HCT116 (cell line): ENCODE measurements at regions not wholly inside any gene's neighbourhood (a gene's known extent, or its start where the extent isn't known, plus 50 kb on each side); places are given as distances from the start of the nearest gene placed in this dataset.

Experiments
- ATAC-seq: fragments of 200-7000 bp; cut with Tn5 transposase; 2 replicates; pipeline ENCODE4 v1.9.1; 2020; ENCODE audit warnings: mild to moderate bottlenecking, moderate library complexity
- BruUV-seq: library from RNA; stranded (reverse); fragments of 400-500 nt; replicated peaks from 2 replicates; lab custom pipeline; 2021; lab: Mats Ljungman, UMichigan
- CTCF ChIA-PET: fragments of 300-600 bp; sonication (Branson Sonifier 250); formaldehyde crosslinking; loops from one replicate; lab custom pipeline; 2021; ENCODE audit warnings: antibody characterized with exemption; lab: Charles Lee
- POLR2A ChIA-PET: fragments of 300-600, 350-600 bp; sonication (Branson Sonifier 250); formaldehyde crosslinking; loops from one replicate; lab custom pipeline; 2021; ENCODE audit warnings: antibody characterized with exemption; lab: Charles Lee
- RAD21 ChIA-PET, 2 experiments: fragments of 300-600 bp; sonication (Branson Sonifier 250); formaldehyde crosslinking; loops; one replicate each; lab custom pipeline; 2023; ENCODE audit warnings: low total read pairs in 2 of 2; ENCODE audit not compliant: uncharacterized antibody in 2 of 2, unreplicated experiment in 2 of 2, low non-redundant PET in 1 of 2; lab: Charles Lee
- DNase-seq: peaks from one replicate; pipeline ENCODE4 v3.0.0-alpha.2; 2010; ENCODE audit warnings: low read depth, low spot score
- H2AFZ ChIP-seq: fragments of 200-600 bp; shearing (Covaris generic), sonication (generic); 2 replicates; pipeline ENCODE4 v1.6.1; 2017; ENCODE audit warnings: low read depth, mixed run types, mixed read lengths, antibody characterized with exemption, low read length; ENCODE audit not compliant: poor library complexity, severe bottlenecking
- H3K27ac ChIP-seq: 2 replicates; pipeline ENCODE4 v1.5.1; 2012; ENCODE audit warnings: low read depth, low read length
- H3K27me3 ChIP-seq: fragments of 200-600 bp; sonication (generic); 2 replicates; pipeline ENCODE4 v1.6.1; 2016; ENCODE audit warnings: mixed run types, low read length, mixed read lengths; ENCODE audit not compliant: insufficient read depth
- H3K36me3 ChIP-seq, 2 experiments: fragments of 200-500 bp in 1 of 2; fragments of 200-600 bp in 1 of 2; sonication (Bioruptor generic) in 1 of 2; sonication (generic) in 1 of 2; 2 replicates each; pipeline versions ENCODE4 v1.5.1 to v1.6.1; 2014 to 2016; ENCODE audit warnings: low read length in 2 of 2, inconsistent platforms in 1 of 2, mixed read lengths in 1 of 2, mixed run types in 1 of 2; ENCODE audit not compliant: insufficient read depth in 2 of 2, control insufficient read depth in 1 of 2
- H3K4me1 ChIP-seq, 2 experiments: fragments of 200-600 bp in 1 of 2; sonication (generic) in 1 of 2; 2 replicates each; pipeline versions ENCODE4 v1.5.1 to v1.6.1; 2012 to 2017; ENCODE audit warnings: low read length in 2 of 2, inconsistent platforms in 1 of 2, mild to moderate bottlenecking in 1 of 2, mixed read lengths in 1 of 2, mixed run types in 1 of 2, moderate library complexity in 1 of 2; ENCODE audit not compliant: insufficient read depth in 2 of 2, control insufficient read depth in 1 of 2
- H3K4me2 ChIP-seq: fragments of 200-600 bp; sonication (generic); 2 replicates; pipeline ENCODE4 v1.6.1; 2017; ENCODE audit warnings: mixed run types, low read length, mixed read lengths
- H3K4me3 ChIP-seq, 2 experiments: fragments of 200-600 bp in 1 of 2; sonication (generic) in 1 of 2; replicated peaks in 1 of 2; 2 replicates each; pipeline ENCODE4 v1.5.1; 2011 to 2016; ENCODE audit warnings: low read length in 2 of 2, control low read depth in 1 of 2, low read depth in 1 of 2, mild to moderate bottlenecking in 1 of 2, mixed read lengths in 1 of 2, mixed run types in 1 of 2
- H3K79me2 ChIP-seq: fragments of 200-600 bp; sonication (generic); 2 replicates; pipeline ENCODE4 v1.6.1; 2017; ENCODE audit warnings: mild to moderate bottlenecking, mixed run types, low read length, moderate library complexity, mixed read lengths; ENCODE audit not compliant: insufficient read depth
- H3K9ac ChIP-seq: fragments of 200-600 bp; sonication (generic); 2 replicates; pipeline ENCODE4 v1.6.1; 2016; ENCODE audit warnings: low read length, mixed read lengths
- H3K9me2 ChIP-seq: fragments of 200-600 bp; sonication (generic), shearing (Covaris generic); 2 replicates; pipeline ENCODE4 v1.6.1; 2017; ENCODE audit warnings: mixed run types, mild to moderate bottlenecking, moderate library complexity; ENCODE audit not compliant: insufficient read depth
- H3K9me3 ChIP-seq, 2 experiments: fragments of 200-500 bp in 1 of 2; fragments of 200-600 bp in 1 of 2; sonication (Bioruptor generic) in 1 of 2; sonication (generic) in 1 of 2; 2 replicates each; pipeline ENCODE4 v1.6.1; 2014 to 2017; ENCODE audit warnings: low read length in 2 of 2, mixed read lengths in 2 of 2, inconsistent platforms in 1 of 2, low read depth in 1 of 2, mild to moderate bottlenecking in 1 of 2, mixed run types in 1 of 2, moderate library complexity in 1 of 2; ENCODE audit not compliant: control insufficient read depth in 1 of 2, insufficient read depth in 1 of 2
- H4K20me1 ChIP-seq: fragments of 200-600 bp; sonication (generic), shearing (Covaris generic); 2 replicates; pipeline ENCODE4 v1.6.1; 2017; ENCODE audit warnings: mixed run types, mild to moderate bottlenecking, moderate library complexity; ENCODE audit not compliant: insufficient read depth
- CBX3 ChIP-seq: IDR thresholded peaks from 2 replicates; pipeline ENCODE4 v1.6.1; 2012; ENCODE audit warnings: low read depth
- CEBPB ChIP-seq: IDR thresholded peaks from 2 replicates; pipeline ENCODE4 v1.6.1; 2012; ENCODE audit warnings: low read depth
- EGR1 ChIP-seq: IDR thresholded peaks from 2 replicates; pipeline ENCODE4 v1.6.1; 2012; ENCODE audit warnings: low read depth
- ELF1 ChIP-seq: IDR thresholded peaks from 2 replicates; pipeline ENCODE4 v1.6.1; 2012; ENCODE audit warnings: low read depth, borderline replicate concordance
- JUND ChIP-seq: IDR thresholded peaks from 2 replicates; pipeline ENCODE4 v1.6.1; 2012
- POLR2A ChIP-seq: IDR thresholded peaks from 2 replicates; pipeline ENCODE4 v1.7.0; 2011; ENCODE audit warnings: borderline replicate concordance; ENCODE audit not compliant: insufficient read depth, insufficient read length; ENCODE audit errors: extremely low read depth
- SP1 ChIP-seq: IDR thresholded peaks from 2 replicates; pipeline ENCODE4 v1.6.1; 2012; ENCODE audit warnings: low read depth
- ZFX ChIP-seq: fragments of 450-650 bp; IDR thresholded peaks from 2 replicates; pipeline ENCODE4 v1.6.1; 2017
- ZNF274 ChIP-seq: fragments of 200-500 bp; sonication (Bioruptor generic); IDR thresholded peaks from 2 replicates; pipeline ENCODE4 v1.6.1; 2014; ENCODE audit warnings: mild to moderate bottlenecking, low read depth, low read length, inconsistent platforms
- intact Hi-C: fragments of 100-400 bp; cut with micrococcal nuclease; formaldehyde crosslinking; loops from 2 replicates; pipeline ENCODE4 v1.10.0; 2022
- TF ChIP-seq, protein P1 (sequence below): IDR thresholded peaks from 2 replicates; pipeline ENCODE4 v1.6.1; 2012; ENCODE audit warnings: low read depth
- TF ChIP-seq, protein P2 (sequence below): IDR thresholded peaks from 2 replicates; pipeline ENCODE4 v1.6.1; 2012

DNA sequence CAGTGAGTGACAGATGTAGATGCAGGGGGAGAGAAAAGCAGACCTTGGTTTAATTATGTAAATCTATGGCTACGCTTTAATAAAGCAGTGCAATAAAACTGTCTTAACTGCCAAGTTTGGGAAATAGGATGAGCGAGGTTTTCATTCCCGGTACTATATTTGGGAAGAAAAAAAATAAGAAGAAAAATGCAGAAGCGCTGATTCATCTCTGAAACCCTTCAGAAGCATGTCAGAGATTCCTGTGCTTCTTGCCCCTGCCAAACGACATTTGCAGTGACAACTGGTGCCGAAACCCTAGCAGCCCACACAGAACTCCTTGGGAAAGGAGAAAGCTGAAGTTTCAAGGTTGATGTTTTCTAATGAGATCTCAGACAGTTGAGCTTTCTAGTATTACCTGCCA is 380.7 kb downstream of the REEP3 start (continued):
- TF ChIP-seq, protein P1, sequence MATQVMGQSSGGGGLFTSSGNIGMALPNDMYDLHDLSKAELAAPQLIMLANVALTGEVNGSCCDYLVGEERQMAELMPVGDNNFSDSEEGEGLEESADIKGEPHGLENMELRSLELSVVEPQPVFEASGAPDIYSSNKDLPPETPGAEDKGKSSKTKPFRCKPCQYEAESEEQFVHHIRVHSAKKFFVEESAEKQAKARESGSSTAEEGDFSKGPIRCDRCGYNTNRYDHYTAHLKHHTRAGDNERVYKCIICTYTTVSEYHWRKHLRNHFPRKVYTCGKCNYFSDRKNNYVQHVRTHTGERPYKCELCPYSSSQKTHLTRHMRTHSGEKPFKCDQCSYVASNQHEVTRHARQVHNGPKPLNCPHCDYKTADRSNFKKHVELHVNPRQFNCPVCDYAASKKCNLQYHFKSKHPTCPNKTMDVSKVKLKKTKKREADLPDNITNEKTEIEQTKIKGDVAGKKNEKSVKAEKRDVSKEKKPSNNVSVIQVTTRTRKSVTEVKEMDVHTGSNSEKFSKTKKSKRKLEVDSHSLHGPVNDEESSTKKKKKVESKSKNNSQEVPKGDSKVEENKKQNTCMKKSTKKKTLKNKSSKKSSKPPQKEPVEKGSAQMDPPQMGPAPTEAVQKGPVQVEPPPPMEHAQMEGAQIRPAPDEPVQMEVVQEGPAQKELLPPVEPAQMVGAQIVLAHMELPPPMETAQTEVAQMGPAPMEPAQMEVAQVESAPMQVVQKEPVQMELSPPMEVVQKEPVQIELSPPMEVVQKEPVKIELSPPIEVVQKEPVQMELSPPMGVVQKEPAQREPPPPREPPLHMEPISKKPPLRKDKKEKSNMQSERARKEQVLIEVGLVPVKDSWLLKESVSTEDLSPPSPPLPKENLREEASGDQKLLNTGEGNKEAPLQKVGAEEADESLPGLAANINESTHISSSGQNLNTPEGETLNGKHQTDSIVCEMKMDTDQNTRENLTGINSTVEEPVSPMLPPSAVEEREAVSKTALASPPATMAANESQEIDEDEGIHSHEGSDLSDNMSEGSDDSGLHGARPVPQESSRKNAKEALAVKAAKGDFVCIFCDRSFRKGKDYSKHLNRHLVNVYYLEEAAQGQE, result no peak
- no peak for TF ChIP-seq ELF1
- no peak for TF ChIP-seq JUND
- no peak for TF ChIP-seq POLR2A
- no peak for TF ChIP-seq SP1

DNA sequence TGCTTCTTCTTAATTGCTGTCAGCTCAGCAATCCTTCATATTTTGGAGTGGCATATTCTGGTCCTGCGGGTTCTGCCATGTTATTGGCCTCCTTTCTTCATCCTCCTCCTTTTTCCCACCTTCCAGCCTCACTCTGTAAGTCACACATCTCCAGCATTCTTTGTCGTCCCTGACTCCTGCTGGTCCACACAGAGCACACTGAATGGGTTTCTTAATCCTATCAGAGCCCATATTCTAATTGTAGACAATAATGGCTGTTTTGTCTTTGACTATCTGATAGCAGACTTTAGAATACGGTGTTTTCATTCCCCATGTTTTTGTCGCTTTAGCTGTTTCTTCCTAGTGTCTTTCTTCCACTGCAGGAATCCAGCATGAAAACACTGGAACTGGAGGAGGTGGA is 389.6 kb downstream of the REEP3 start:
- intact Hi-C loops, result no loop called here
- Histone ChIP-seq H2AFZ (no peak overlapping the region), H3K27me3 (no peaks in the 10 kb centered on the region), H3K9ac (no peak overlapping the region), H3K4me1 (no peaks in the 10 kb centered on the region), H3K27ac (no peak overlapping the region), H3K4me2 (no peak overlapping the region), H3K79me2 (no peaks in the 10 kb centered on the region), H3K36me3 (no peaks in the 10 kb centered on the region), H3K9me2 (no peaks in the 10 kb centered on the region), H3K9me3 (no peaks in the 10 kb centered on the region), H4K20me1 (no peaks in the 10 kb centered on the region), H3K4me3 (no peak overlapping the region)
- POLR2A ChIA-PET, result no interaction called here
- BruUV-seq, result no TSS peak
- CTCF ChIA-PET, result no interaction called here
- DNase-seq, result no peak
- no peak for ATAC-seq
- RAD21 ChIA-PET, result no interaction called here
- TF ChIP-seq ZNF274 (no peak), CBX3 (no peak), ELF1 (no peak), EGR1 (no peak), POLR2A (no peak), ZFX (no peak), CEBPB (no peak)
- TF ChIP-seq, protein P2, sequence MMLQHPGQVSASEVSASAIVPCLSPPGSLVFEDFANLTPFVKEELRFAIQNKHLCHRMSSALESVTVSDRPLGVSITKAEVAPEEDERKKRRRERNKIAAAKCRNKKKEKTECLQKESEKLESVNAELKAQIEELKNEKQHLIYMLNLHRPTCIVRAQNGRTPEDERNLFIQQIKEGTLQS, result no peak
